ENCODE measurements at regions not wholly inside any gene's neighbourhood (a gene's known extent, or its start where the extent isn't known, plus 50 kb on each side); places are given as distances from the start of the nearest gene placed in this dataset.
"Not testable (repeated sequence)": the region's sequence is repeated elsewhere in the genome, so short reads cannot be mapped to it uniquely, and the experiment has no call there.

DNA sequence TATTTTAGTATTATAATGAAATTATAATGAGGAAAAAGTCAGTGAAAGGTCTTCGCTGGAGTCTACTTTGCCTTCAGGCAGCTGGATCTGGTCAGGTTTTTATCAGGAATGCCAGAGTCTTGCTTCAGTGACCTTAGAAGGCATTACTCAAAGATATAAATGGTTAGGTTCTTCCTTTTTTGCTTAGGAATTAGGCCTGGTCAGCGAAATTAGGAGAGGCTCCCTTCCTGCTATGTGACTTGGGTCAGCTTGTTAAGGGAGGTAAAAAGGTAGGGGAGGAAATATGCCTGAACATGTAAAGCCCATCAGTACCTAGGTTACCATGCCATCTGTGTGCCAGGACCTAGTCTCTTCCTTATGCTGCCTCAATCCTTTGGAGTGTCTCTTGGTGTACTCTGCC lies 115.1 kb downstream of the OTOR start:
- DNase-seq (ENCODE audit: low read depth in 1 of 2, low spot score in 1 of 2) = no peak

DNA sequence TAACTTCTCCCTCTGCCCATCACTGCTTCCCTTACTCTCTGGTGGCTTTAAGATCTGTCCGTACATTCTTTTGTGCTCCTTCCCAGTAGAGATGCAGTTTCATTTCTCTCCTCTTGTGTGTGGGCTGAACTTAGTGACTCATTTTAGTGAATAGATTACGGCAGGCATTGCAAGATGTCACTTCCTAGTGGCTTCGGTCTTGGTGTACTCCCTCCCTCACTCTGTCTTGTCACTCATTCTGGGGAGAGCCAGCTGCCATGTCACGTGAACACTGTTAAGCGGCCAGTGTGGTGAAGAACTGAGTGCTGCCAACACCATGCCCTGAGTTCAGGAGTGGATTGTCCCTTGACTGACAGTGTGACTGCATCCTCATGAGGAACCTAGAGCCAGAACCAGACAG lies 115.9 kb downstream of the OTOR start:
- DNase-seq (ENCODE audit: low read depth in 1 of 2, low spot score in 1 of 2) = no peak

DNA sequence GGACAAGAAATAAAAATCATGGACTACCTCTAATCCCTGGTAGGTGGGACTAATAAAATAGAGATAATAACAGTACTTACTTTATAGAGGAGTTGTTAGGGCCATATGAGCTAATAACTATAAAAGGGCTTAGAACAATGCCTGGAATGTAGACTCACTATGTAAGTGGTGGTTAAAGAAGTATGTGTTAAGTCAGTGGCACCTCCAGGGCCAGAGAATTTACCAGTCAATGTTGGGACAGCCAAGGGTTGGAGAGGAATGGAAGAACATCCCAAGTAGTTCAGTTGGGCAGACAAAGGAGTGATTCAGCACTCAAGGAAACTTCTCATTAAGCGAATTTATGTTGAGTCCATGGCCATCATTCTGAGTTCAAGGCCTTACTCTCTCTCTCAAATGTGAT lies 116.8 kb downstream of the OTOR start:
- no peak for DNase-seq (ENCODE audit: low read depth in 1 of 2, low spot score in 1 of 2)

DNA sequence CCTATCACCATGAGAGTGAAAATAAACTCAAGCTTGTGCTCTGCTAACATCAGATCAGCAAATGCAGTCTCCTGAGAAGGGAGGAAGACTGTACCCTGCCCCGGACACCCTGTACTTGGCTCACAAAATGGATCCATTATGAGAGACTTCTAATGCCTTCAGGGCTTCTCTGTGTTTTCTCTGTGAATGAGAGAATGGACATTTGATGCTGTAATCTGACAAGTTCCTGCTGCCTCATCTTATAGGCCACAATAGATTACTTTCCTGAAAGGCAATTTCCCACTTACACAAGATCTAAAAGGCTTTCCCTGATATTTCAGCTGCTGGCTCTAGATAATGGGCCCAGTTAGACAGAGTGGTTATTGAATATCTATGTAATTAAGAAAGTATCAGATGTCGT lies 117.2 kb downstream of the OTOR start:
- DNase-seq (ENCODE audit: low read depth in 1 of 2, low spot score in 1 of 2) = no peak

DNA sequence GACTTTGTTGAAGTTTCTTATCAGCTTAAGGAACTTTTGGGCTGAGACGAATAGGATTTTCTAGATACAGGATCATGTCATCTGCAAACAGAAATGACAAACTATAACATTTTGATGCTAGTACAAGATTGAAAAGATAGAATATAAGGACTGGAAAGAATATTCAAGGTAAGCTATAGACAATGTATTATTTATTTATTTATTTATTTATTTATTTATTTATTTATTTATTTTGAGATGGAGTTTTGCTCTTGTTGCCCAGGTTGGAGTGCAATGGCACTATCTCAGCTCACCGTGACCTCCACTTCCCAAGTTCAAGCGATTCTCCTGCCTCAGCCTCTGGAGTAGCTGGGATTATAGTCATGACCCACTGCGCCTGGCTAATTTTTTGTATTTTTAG lies 125.0 kb downstream of the OTOR start:
- DNase-seq (ENCODE audit: low read depth in 1 of 2, low spot score in 1 of 2) = not testable (repeated sequence)

DNA sequence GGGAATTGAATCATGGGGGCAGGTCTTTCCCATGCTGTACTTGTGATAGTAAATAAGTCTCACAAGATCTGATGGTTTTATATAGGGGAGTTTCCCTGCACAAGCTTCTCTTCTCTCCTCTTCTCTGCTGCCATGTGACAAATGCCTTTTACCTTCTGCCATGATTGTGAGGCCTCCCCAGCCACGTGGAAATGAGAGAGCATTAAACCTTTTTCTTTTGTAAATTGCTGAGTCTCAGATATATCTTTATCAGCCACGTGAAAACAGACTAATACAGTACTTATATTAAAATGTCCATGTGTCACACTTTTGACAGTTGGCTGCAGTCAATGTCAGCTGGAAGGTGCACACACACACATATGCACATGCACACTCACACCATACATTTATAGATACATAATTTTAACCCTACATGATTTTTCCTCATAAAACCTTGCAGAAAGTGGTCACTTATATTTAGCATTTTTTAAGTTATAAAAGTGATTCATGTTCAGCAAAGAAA lies 128.9 kb downstream of the OTOR start:
- no peak for DNase-seq (ENCODE audit: low read depth in 1 of 2, low spot score in 1 of 2)

DNA sequence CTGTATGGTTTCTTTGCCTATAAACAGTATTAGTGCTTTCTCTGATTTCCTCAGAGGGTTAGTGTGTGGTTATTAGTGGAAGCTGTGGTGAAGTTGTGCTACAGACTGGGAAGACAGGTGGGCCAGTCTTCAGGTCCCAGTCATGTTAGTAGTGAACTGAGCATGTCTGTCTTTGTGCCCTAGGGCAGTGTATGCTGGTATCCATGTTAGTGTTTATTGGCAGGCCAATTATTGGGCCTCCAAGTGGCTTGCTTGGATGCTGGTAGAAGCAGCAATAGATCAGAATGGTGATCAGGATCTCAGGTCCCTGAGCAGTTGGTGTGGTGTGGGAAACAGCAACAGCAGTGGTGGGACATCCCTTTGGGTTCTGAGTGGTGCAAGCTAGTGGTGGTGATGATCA lies 137.6 kb downstream of the OTOR start:
- no peak for DNase-seq (ENCODE audit: low read depth in 1 of 2, low spot score in 1 of 2)

DNA sequence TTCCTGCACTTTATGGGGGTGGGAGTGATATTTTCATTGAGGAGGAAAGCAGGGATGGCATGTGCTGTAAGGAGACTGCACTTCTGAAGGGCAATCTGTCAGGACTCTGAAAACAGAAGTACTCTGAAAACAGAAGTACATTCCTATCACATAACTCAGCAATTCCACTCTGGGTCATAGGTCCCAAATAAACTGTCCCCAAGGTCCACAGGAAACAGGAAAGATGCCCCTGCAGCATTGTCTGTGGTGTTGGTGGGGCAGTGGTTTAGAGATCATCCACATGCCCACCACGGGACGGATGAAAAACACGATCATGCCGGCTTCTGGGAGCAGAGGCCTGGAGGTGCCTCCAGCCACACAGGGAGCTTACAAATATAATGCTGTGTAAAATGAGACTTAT lies 150.3 kb downstream of the OTOR start:
- DNase-seq (ENCODE audit: low read depth in 1 of 2, low spot score in 1 of 2) = no peak

DNA sequence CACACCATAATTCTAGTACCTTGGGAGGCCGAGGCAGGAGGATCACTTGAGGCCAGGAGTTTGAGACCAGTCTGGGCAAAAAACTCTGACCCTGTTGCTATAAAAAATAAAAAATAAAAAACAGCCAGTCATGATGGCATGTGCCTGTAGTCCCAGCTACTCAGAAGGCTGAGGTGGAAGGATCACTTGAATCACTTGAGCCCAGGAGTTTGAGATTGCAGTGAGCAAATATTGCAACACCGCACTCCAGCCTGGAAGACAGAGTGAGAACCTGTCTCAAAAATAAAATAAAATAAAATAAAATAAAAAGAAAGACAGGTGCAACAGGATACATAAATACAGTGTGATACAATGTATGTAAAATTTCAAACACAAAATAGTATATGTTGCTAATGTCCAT lies 154.5 kb downstream of the OTOR start:
- no peak for DNase-seq (ENCODE audit: low read depth in 1 of 2, low spot score in 1 of 2)

DNA sequence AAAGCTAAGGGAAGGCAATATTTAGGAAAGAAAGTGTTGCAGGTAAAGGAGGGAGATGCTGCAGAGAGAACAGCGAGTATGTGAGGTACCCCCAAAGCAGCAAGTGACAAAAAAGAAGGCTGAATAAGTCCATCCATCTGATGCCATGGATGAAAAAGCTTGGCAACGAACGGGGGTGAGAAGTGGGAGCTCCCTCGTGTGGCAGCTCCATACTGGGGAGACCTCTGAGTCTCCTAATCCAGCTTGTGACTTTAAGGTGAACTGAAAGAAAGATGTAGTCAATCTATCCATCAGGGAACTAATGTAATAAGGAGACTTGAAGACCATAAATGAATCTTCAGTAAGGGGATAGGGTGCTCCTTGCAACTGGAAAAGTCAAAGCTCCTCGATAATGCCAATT lies 156.6 kb downstream of the OTOR start:
- no peak for DNase-seq (ENCODE audit: low read depth in 1 of 2, low spot score in 1 of 2)

DNA sequence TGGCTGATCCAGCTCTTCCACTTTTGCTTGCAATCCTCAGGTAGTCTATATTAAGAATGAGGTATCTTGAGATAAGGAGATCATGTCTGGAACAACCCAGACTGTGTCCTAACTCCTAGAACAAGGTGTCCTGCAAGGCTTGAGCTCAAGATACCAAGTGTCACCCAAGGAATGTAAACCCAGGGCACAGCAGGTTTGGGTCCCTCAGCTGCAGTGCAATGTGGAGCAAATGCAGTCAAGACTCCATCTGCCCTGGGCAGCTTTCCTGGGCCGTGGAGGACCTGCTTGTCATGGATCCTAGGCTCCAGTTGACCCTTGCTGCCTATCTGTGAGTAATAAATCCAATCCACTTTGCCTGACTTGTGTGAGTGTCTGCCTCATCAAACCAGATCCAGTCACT lies 166.1 kb downstream of the OTOR start:
- DNase-seq (ENCODE audit: low read depth in 1 of 2, low spot score in 1 of 2) = no peak

DNA sequence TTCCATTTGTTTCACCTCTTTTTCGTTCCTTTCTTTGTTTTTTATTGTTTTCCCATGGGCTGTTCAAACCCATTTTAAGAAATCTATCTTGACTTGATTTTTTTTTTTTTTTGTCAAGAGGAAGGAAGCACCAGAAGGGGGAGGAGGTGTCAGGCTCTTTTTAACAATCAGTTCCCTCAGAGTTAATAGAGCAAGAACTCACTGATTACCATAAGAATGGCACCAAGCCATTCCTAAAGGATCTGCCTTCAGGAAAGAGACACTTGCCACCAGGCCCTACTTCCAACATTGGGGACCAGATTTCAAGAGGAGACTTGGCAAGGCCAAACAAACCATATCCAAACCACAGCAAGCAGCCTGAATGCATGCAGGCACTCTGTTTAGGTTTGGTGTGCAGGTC lies 168.0 kb downstream of the OTOR start:
- DNase-seq (ENCODE audit: low read depth in 1 of 2, low spot score in 1 of 2) = no peak

DNA sequence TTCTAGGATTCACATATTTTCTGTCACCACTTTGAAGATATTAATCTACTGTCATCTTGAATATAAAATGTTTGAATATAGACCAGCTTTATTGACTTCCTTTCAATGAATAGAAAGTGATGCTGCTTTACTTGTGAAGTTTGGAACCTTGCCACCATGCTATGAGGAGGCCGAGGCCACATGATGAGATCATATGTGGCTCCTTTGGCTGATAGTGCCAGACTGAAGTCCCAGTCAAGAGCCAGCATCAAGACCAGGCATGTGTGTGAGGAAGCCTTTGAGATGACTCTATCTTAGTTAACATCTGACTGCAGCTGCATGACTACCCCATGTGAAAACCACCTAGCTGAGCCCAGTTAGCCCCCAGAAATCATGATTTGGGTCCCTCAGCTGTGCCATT lies 169.5 kb downstream of the OTOR start:
- no peak for DNase-seq (ENCODE audit: low read depth in 1 of 2, low spot score in 1 of 2)

DNA sequence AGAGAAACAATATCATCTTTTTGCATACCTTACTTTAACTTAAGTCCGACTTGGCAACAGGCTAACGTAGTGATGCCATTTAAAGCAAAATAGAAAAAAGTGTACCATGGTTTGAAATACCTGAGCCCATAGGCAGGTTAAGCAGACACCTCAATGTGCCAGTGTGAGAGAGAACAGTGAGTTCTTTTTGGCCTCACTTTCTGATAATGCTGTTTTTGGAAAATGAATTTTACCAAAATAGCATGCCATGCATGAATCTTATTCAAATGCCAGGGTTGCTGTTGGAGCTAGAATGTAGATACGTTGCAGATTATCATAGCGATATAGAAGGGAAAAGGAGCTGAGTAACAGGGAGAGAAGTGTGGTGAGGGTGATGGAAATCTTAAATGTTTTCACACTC lies 170.2 kb downstream of the OTOR start:
- no peak for DNase-seq (ENCODE audit: low read depth in 1 of 2, low spot score in 1 of 2)

DNA sequence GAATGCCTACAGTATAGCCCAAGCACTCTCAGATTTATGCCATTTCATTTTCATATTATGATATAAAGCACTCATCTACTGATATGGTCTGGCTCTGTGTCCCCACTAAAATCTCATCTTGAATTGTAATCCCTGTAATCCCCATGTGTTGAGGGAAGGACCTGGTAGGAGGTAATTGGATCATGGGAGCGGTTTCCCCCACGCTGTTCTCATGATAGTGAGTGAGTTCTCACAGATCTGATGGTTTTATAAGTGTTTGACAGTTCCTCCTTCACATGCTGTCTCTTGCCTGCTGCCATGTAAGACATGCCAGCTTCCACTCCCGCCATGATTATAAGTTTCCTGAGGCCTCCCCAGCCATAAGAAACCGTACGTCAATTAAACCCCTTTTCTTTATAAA lies 171.7 kb downstream of the OTOR start:
- no peak for DNase-seq (ENCODE audit: low read depth in 1 of 2, low spot score in 1 of 2)

DNA sequence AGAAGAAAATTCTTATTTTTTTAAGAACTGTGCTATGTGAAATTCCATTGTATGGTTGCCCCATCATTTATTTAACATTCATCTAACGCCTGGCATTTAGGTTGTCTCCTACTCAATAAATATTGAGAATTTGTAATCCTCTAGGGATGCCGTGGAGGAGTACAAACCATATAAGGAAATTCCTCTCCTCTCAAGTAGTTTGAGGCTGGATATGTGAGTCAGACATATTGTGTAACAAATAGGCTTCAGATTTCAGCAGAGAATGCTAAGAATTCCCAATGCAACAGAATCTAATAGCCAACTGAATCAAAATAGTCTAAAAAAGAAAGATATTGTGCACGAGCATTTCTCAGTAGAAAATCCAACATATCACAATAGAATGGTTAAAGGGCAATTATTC lies 174.7 kb downstream of the OTOR start:
- no peak for DNase-seq (ENCODE audit: low read depth in 1 of 2, low spot score in 1 of 2)

DNA sequence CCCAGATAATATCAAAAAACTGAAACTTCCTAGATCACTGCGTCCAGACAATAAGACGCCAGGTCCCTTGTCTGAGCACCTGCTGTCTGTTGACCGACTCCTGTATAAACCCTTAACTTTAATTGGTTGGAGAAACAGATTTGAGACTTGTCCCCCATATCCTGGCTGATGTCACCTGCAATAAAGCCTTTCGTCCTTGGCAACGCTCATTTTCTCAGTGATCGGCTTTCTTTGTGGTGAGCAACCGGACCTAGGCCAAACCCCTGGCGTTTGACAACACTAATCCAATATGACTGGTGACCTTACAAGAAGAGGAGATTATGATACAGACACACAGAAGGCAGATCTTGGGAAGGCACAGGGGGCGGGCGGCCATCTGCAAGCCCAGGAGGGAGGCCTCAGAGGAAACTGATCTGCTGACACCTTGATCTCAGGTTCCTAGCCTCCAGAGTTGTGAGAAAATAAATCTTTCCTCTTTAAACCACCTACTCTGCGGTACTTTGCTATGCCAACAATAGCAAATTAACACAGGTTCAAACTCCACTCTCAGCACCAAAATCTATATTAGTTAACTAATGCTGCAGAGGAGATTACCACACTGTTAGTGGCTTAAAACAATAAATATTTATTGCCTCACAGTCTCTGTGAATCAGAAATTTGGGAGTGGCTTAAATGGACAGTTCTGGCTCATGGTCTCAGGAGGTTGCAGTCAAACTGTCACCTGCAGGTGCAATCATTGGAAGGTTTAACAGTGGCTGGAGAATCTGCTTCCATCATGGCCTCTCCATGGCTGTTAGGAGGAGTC lies 178.7 kb downstream of the OTOR start:
- DNase-seq (ENCODE audit: low read depth in 1 of 2, low spot score in 1 of 2) = no peak

DNA sequence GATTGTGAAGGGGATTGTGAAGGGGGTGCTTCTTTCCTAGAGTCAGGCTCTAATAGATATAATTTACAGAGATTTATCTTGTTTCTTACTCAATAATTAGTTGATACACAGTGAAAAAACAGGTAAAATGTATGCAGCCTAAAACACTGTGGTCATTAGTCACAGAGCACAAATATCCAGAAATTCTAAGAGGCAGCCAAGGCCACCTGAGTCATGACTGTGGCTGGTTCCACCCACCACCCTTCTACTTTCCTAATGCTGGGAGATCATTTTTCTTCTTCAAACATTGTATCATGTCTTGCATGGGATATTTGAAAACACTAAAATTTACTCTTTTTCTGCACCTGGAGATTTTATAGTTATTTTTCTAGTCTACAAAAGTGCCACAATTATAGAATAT lies 181.6 kb downstream of the OTOR start:
- DNase-seq (ENCODE audit: low read depth in 1 of 2, low spot score in 1 of 2) = no peak

DNA sequence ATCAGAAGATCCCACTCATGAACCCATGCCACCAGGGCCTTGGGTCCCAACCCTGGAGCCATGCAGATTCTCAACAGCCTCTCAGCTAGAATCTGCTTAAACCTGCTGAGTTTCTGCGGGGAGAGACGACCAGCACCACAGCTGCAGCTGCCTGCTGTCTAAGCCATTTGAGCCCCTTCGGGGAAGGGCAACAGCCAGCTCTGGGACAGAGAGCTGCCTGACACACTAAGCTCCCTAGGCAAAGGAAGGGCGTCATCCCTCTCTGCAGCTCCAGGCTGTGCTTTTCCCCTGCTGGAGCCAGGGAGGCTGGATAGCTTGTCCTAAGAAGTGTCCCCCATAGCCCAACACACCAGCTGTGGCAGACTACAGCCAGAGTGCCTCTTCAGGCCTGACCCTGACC lies 182.5 kb downstream of the OTOR start:
- DNase-seq (ENCODE audit: low read depth in 1 of 2, low spot score in 1 of 2) = no peak

DNA sequence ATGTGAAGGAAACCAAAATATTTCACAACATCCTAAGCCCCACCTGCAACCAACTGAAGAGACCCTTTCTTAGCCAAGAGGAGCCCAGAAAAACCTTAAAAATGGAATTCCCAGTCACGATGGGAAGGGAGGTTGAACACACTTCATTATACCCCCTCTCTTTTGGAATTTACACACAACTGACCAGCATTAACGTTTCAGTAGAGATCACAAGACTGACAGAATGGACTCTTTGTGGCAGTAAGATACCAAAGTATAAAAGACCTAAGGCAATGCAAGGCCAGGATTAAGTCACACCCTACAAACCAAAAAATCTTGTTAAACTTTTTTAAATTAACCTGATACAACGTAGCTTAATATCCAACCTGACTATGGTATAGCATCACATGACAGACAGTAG lies 190.9 kb downstream of the OTOR start:
- no peak for DNase-seq (ENCODE audit: low read depth in 1 of 2, low spot score in 1 of 2)

DNA sequence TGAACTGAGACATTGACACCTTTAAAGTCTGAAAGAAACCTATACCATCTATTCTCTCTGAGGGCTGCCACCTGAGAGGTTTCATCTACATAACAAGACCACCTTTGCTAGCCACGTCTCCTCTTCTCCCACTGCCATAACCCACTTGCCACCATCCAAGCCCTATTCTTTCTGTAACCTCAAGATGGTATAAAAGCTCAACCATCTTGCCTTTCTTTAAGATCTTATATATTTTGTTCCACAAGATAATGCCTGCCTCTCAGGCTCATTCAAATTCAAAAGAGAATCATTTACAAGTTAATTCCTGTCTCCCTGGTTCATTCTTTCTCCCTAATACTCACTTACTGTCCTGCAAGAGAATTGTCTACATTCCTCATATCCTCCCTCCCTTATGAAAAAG lies 192.5 kb downstream of the OTOR start:
- no peak for DNase-seq (ENCODE audit: low read depth in 1 of 2, low spot score in 1 of 2)

DNA sequence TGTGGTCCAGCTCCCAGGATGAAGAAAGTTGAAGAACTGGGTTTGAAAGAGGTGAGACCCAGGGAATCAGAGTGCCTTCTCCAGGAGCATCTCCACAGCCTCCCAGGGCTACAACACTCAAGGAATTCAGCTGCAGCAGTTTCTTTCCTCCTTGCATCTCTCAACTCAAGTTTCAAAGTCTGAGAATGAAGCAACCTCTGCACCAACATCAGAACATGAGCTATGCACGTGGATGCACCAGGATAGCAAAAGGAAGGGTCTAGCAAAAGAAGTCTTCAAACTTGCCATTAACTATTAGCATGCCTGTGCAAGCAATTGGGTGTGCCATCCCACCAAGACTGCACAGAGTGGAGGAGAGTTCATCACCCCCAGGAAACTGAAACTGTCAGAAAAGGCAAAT lies 193.9 kb downstream of the OTOR start:
- no peak for DNase-seq (ENCODE audit: low read depth in 1 of 2, low spot score in 1 of 2)

DNA sequence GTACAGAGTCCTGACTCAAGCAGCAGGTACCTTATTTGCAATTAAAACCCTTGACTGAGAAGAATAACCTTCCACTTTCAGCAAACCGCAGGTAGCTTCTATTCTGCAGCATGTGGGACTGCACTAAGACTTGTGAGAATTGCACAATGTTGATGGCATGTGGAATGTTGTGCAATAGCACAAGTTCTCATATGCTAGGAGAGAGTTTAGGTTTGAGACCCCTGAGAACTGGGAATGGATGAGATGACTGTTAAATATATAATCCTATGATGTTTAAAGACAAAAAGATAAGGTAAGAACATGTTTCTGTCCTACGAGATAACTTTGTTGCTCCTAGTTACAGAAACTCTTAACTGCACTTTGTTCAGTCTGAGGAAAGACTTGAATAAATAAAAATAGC lies 194.6 kb downstream of the OTOR start:
- no peak for DNase-seq (ENCODE audit: low read depth in 1 of 2, low spot score in 1 of 2)

Data from stimulated activated CD4-positive, alpha-beta T cell treated with anti-CD3 and anti-CD28 coated beads, Interleukin-15, amount 100 ng/mL, for 1 hour (primary cell).